GOT3 (cell line): ENCODE measurements at regions not wholly inside any gene's neighbourhood (a gene's known extent, or its start where the extent isn't known, plus 50 kb on each side); places are given as distances from the start of the nearest gene placed in this dataset.
"Not testable (repeated sequence)": the region's sequence is repeated elsewhere in the genome, so short reads cannot be mapped to it uniquely, and the experiment has no call there.

ENCODE experiments used
- DNase-seq: peaks from one replicate; lab custom pipeline; 2025; ENCODE audit warnings: mixed read lengths; lab: John Stamatoyannopoulos, UW

DNA sequence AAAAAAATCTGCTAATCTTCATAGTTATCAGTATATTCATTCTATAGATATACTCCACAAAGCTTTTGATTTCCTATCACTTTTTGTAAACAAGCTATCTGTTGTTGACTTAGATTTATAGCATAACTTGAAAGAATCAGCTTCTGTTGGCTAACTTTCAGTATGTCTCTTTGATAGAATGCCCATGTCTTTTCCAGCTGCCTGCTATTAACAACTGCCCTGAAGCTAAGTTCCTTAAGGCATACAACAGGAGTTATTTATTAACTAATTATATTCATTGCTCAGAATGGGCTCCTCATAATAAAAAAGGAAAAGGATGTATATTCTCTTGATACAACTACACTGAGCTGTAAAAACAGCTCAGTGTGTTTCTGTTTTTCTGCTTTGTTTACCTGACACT lies 293.9 kb downstream of the TUSC7 start:
- no peak for DNase-seq

DNA sequence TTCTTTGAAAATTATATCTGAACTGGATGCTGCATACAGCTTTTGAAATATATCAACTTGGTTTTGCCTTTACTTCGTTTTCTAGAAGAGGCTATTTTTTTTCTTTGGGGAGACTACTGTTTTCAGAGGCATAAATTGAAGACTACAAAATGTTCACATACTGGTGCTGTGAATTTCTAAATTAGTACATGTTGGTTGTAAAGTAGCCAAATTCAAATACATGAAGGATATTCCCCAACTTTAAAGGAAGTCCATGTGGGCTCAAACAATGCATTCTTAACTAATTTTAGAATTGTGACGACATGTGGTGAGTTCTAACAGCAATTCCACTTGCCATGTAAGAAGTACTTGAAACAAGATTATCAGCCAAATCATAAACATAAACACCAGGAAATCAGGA lies 295.7 kb downstream of the TUSC7 start:
- no peak for DNase-seq

DNA sequence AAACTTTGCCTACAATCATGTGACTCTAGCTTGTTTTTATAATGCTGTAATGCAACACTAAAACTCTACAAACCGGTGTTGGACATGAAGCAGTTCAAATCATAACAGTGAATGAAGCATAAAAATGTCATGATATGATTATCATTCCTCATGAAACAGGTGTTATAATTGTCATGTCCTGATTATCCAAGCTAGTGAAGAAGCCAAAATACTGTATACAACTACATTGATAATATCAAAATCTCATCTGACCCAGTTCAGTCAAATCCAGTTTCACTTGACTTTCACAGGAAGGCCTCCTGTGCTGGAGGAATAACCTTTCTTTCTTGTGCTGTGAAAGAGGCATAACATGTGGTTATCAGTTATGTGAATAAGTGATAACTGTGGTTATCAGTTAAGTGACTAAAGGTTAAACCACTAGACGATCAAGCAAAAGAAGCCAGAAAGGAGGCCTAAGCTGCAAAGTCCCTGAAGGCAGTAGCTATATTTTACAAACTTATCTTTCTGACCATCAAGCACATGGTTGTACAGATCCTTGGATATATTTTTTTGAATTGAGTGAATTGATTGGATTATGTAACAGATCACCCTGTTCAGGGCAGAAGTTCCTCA lies 296.4 kb downstream of the TUSC7 start:
- DNase-seq, result no peak

DNA sequence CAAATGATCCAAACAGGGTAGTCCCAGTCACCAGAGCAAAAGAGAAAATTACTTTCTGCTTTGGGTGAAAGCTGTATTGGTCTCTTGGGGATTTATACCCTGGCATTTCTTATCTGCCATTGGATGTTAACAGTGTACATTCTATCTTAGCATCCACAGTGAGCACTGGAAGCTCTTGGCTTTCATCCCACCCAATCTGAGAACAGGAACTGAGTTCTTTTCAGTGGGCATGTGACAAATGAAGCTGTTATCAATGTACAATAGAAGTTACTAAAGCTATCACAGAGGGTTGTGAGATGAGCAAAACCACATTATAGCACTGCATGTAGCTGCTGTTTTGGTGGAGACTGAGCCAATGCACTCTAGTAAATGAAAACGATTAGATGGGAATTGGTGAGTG lies 300.7 kb downstream of the TUSC7 start:
- DNase-seq, result no peak

DNA sequence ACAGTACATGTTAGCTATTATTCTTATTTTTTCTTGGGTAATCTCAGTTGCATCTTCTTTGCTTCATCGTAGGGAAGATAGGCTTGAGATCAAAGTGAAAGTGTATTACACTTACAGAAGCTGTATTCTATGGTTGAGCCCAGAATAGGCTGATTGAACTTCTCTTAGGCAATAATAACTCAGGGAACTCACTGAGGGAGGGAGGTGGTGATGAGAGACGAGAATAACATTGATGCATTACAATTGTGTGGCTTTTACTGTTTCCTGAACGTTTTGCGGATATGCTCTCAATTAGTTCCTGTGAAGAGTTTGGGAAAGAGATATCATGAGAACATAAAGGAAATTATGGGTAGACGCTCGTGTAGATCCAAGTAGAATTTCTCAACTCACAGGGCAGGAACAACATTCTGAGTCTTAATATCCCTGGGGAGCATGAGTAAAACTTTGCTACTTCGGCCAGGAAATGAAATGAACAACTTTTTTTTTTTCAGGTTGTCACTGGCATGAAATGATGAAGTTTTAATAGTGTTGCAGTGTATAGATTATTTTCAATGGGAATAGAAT lies 302.2 kb downstream of the TUSC7 start:
- DNase-seq, result no peak

DNA sequence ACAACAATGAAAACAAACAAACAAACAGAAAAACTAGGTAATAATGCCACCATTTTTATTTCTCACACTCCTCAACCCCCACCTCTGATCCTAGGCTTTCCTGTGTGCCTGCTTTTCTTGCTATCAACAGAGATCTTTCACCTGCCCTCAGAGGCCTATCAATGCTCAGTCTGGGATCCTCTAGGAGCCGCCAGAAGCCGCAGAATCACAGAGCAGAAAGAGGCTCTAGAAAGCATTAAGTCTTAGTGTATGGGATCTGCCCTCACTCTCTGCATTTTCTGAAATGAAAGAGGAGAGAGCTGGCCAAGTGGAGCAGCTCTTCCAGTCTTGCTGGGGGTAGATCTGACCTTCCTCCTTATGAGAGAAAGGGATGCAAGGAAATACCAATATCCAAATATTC lies 306.8 kb downstream of the TUSC7 start:
- DNase-seq, result no peak

DNA sequence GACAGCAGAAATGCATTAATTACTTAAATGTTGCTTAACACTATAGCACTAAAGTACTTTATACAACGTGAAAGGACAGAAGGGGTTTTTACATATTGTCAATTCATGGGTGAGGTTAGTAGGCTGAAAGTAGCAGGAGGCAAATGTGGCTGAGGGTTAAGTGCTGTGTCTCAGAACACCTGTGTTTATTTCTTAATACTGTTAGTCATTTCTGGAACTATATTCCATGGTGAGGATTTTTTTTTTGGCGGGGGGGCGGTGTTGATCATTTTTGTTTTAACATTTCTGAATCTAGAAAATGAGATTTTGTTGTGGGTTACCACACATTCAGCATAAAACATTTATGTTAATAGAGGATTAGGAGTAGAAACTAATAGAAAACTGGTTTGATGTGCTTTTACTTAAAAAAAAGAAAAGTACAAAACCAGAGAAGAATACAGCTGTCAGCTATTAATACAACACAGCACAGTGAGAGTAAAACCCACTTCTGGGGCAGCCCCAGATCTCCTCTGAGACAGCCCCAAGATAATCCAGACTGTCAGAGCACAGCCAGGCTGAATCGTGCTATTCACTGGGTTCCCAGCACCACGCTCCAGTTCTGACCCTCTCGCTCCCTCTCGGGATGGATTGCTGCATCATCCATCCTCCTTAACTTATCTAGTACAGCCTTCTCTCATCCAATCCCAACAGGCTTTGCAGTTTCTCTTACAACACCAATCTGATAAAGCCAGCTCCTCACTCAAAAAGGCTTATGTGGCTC lies 307.7 kb downstream of the TUSC7 start:
- no peak for DNase-seq

DNA sequence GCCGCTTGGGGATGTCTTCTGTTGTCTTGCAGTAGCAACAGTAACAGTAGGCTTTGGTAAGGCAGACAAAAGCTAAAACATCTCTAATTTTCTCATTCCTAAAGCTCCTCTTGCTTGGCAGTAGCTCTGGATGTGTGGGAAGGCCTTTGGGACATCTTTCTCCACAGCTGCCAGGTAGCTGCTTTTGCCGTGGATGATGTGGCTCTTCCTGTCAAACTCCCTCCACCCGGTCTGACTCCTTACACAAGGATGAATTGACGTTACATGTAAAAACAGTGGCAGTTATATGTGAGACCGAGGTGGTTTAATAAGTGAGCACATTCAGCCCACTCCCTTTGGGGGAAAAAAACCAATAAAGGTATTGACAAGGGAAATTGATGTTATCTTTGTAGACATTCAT lies 309.1 kb downstream of the TUSC7 start:
- no peak for DNase-seq

DNA sequence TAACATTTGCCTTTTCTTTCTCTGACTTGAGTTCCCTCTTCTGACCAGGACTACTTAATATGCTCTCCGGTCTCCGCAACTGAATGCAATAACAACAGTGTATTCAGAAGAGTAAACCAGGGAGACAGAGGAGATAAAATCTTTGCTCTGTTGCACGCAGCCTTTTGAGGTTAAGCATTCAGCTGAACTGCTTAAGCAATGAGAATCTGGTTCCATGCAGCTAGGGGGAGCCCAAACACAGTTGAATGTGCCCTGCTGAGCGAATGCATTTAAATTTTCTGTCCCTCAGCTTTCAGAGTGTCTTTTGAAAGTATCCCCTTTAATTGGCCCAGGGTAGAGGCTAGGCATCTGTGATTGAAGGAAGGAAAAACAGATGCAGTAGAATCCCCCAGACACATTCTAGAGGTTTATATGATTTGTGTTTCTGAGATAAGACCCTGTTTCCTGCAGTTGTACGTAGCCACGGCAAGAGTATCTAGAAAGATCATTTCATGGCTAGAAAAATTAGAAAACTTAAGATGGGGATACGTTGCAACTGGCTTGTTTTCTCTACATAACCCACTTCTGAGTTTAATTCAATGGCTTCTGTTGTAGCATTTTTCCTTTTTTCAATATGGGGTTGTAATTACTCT lies 309.6 kb downstream of the TUSC7 start:
- DNase-seq, result no peak

DNA sequence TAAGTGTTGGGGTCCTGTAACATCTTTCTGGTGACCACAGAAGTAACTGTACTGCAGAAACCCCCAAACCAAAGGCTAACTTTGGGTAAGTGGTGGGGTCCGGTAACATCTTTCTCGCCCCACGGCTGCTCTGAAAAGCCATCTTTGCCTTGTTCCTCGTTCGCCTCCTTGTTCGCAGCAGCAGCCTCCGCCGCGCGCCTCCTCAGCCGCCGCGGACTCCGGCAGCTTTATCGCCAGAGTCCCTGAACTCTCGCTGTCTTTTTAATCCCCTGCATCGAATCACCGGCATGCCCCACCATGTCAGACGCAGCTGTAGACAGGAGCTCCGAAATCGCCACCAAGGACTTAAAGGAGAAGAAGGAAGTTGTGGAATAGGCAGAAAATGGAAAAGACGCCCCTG lies 316.8 kb downstream of the TUSC7 start:
- DNase-seq, result no peak

DNA sequence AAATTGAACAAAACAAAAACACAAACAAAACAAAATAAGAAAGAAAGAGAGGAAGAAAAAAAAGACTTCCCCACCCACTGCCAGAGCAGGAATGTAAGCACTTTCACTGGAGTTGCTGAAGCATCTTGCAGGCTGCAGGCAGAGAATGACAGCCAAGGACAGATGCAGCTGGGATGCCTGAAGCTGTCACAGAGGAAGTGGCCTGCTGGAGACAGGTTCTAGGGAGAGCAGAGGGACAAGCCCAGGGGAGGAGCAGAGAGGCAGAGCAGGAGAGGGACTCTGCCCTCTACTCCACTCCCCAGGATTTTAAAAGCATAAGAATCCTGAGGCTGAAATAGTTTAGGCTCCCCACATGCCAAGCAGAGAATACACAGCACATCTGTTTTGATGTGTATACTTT lies 326.2 kb downstream of the TUSC7 start:
- DNase-seq, result no peak

DNA sequence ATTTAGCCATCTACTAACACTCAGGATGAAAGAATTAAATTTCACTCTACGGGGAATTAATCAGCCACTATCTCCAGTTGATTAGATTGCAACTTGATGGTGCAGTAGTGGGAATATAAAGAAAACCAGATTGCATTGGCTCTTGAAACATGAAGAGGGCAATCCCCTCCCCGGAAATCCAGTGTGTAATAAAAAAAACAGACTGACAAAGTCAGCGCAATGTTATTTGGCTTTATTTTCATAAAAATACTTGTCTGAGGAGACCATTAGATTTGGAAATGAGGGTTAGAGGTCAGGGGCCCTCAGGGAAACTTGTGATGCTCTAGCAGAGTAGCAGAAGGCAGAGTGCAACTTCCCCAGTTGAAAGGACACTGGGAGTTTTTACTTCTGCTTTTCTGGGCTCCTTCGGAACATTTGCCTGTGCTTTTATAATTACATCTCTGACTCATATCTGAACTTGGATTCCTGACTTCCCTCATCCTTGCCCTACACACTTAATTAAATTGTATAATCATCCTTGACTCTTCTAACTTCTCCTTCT lies 326.8 kb downstream of the TUSC7 start:
- no peak for DNase-seq

DNA sequence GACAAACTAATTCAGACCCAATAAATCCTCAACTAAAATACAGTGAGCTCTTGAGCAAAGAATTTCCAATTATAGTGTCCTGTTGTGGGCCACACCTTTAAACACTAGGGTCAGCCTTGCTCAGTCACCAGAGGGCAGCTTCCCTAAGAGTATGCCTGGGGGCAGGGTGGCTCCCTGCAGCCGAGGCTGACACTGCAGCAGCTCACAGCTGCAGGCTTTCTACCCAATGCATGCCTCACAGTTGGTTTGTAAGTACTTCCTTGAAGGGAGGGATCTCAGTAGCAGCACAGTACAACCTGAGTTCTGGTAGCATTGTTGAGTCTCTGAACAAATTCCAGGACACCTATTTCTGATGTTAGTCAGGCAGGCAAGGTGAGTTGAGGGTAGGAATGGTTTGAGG lies 335.6 kb downstream of the TUSC7 start:
- DNase-seq, result no peak

DNA sequence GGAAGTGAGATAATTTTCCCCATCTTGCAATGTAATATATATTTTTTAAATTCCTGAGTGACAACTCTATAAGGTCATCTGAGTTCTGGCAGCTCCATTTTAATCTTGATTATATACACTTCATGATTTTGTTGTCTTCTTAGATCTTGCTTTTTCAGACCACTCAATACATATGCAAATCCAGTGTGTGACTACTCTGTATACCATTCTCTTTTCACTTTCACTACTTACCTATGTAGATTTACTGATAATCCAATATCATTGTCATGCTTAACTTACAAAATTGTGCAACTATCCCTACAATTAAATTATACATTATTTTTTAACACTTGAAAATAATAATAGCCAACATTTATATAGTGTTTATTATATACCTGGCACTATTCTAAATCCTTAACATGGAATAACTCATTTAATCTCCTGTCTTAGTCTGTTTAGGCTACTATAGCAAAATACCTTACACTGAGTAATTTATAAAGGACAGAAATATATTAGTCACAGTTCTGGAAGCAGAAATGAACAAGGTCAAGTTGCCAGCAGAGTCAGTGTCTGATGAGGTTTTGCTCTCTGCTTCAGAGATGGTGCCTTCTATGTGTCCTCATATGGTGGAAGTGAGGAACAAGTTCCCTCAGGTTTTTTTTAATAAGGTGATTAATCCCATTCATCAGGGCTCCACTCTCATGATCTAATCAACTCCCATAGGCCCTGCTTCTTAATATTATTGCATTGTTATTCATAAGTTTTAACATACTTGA lies 338.5 kb downstream of the TUSC7 start:
- DNase-seq, result no peak

DNA sequence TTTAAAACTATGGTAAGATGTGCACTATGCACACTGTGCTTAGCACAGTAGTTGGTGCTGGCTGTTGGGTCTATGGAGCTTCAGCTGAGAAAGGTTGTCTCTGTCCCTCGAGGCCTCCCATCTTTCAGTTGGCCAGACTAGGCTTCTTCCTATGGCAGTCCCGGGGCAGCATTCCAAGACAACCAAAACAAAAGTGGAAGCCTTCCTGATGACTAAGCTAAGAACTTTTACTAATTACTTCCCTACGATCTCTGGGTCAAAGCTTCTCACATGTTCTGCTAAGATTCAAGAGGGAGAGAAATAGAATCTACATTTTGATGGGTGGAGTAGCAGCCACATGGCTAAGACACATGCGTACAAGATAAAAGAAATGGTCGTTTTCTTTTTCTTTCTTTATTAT lies 342.8 kb downstream of the TUSC7 start:
- no peak for DNase-seq

DNA sequence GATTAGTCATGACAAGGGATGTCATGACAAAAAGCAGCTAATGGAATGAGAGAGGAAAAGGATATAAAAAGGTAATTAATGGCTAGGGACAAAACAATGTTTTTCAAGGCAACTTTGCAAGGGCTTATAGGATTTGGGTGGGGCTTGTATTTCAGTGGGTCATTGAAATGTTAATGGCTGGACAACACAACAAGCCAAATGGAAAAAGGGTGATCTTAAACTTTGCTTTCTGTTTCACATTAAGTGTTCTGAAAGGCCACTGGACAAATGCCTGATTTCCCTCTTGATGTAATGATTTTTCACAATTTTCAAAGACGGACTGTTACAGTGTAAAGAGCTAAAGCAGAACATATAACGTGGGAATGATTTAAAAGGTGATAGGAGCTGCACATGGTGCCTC lies 345.0 kb downstream of the TUSC7 start:
- DNase-seq, result no peak

DNA sequence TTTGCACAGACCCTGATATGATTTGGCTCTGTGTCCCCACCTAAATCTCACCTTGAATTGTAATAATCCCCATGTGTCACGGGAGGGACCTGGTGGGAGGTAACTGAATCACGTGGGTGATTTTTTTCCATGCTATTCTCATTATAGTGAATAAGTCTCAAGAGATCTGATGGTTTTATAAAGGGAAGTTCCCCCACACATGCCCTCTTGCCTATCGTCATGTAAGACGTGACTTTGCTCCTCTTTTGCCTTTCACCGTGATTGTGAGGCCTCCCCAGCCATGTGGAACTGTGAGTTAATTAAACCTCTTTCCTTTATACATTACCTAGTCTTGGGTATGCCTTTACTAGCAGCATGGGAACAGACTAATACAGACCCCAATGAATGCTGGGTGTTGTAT lies 347.4 kb downstream of the TUSC7 start:
- not testable (repeated sequence) for DNase-seq

DNA sequence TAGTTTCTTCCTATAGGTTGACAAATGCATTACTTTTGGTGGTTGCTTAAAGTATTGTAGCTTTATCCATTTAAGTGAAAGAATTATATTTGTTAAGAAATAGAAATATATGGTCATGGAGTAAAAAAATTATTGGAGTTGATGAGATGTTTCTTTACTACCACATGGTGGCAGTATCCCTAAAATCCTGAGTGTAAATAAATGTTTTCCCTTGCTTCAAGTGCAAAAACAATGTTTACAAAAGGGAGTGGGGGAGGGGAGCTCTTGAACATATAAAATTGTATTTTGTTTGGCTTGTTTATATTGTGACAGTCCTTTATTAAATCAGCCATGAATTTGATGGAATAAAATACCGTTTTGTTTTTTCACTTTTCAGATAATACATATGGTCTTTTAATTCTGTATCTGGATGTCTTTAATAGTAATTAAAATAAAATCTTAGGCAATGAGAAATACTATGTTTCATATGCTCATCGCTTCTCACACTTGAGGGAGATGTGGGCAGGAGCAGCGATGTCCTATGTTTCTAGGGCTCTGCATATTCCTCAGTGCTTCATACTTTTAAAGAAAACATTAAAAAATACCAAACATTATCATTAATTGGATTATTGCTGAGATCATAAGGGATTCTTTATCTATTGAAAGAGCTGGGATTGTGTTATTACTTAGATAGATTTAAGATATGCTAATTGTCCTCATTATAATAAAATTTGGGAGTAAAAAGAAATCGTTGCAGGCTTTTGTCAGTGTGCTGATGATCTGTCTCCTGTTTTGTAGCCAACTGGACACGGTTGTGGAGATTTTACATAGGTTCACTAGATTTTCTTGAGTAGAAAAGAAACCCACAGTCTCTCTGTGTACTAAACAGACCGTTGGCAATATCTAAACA lies 349.7 kb downstream of the TUSC7 start:
- no peak for DNase-seq

DNA sequence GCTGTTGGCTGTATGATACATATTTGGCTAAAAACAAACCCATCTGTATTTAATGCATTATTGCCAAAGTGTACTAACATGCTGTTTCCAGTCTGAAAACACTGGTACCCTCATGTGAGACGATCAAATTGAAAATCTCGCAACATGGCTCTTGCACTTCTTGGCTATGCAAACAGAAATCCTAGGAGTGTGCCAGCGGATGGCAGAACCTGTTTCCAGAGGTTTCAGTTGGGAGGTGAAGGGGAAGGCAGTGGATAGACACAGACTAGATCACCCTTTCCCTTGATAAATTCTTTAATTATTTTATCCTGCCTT lies 350.3 kb downstream of the TUSC7 start:
- no peak for DNase-seq

DNA sequence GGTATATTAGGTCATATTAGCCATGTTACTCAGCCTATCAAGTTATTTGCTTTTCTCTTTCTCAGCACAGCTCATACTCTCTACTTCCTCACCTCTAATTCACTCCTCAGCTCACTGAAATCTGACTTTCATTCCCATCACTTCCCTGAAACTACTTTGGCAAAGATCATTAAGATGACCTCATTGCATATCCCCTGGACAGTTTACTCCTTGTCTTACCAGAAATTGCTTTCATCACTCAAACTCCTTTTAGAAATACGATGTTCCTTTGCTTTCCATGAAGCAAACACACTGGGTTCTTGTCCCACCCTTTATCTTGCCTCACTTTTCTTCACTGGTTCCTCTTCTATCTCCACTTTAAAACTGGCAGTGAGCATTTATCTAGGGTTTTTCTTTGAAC lies 354.4 kb downstream of the TUSC7 start:
- DNase-seq, result no peak

DNA sequence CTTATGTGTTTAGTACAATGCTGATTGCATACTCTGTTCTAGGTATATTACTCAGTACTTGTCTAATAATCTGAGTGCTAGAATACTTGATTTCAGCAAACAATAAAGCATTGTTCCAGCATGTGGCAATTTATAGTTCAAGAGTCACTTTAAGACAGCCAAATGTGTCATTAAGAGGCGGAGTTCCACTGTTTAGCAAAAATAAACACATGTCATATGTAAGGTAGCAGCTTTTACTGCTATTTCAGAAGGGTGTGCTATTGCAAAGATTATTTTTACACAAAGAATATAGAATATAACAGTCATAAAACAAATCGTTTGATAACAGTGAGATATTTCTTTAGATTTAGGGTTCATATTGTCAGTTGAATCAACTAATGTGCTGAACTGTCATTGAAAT lies 358.7 kb downstream of the TUSC7 start:
- DNase-seq, result no peak
